GM13976 (cell line): ENCODE measurements at regions not wholly inside any gene's neighbourhood (a gene's known extent, or its start where the extent isn't known, plus 50 kb on each side); places are given as distances from the start of the nearest gene placed in this dataset.

Experiments used
- DNase-seq: peaks from one replicate; pipeline ENCODE4 v3.0.0; 2012; ENCODE audit warnings: low spot score
- in situ Hi-C: fragments of 300-500 bp; cut with MboI; formaldehyde crosslinking; loops from one replicate; pipeline ENCODE4 v1.12.0; 2022; ENCODE audit warnings: low sequenced_read_pairs, mixed read lengths, inconsistent platforms; ENCODE audit not compliant: unreplicated experiment
- TF ChIP-seq, protein P1 (sequence below): IDR thresholded peaks from 2 replicates; pipeline ENCODE4 v1.5.1; 2012; ENCODE audit warnings: borderline replicate concordance, mild to moderate bottlenecking; ENCODE audit not compliant: insufficient read depth; ENCODE audit errors: extremely low read depth, missing control alignments, control extremely low read depth

DNA sequence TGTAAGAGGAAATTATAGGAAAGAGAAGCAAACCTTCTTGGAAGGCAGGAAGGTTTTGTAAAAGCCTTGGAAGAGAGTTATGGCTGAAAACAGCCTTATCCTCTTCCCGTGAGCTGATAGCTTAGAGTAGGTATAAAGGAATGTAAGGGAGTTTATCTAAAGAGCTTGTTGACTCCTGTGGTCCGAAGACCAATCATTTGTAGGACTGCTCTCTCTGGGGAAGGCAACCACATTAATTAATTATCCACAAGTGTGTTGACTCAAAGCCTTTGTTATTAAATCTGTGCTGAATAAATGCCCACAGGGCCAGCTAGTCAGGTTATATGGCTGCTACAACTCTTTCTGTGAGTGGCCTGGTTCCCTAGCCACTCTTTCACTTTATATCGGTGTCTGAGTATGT is 452.1 kb upstream of the RASGRP1 start:
- in situ Hi-C loops = no loop called here
- TF ChIP-seq, protein P1, sequence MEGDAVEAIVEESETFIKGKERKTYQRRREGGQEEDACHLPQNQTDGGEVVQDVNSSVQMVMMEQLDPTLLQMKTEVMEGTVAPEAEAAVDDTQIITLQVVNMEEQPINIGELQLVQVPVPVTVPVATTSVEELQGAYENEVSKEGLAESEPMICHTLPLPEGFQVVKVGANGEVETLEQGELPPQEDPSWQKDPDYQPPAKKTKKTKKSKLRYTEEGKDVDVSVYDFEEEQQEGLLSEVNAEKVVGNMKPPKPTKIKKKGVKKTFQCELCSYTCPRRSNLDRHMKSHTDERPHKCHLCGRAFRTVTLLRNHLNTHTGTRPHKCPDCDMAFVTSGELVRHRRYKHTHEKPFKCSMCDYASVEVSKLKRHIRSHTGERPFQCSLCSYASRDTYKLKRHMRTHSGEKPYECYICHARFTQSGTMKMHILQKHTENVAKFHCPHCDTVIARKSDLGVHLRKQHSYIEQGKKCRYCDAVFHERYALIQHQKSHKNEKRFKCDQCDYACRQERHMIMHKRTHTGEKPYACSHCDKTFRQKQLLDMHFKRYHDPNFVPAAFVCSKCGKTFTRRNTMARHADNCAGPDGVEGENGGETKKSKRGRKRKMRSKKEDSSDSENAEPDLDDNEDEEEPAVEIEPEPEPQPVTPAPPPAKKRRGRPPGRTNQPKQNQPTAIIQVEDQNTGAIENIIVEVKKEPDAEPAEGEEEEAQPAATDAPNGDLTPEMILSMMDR = no peak
- no peak for DNase-seq

DNA sequence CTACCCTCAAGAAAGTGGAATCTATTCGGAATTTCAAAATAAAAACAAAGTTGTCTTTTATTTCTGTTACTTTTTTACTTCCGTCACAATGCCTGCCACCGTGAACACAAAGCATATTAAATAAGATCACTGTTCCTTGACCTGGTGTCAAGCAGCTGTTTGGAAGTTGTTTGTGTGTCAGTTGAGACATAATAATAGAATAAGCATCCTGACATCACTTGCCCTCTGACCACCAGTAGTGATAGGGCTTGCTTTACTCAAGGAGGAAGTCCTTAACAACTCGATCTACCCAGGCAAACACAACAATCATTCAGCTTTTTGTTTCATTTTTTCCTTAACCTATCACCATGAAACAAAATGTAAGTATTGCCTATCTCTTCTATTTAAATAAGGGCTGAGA is 454.4 kb upstream of the RASGRP1 start:
- in situ Hi-C loops = no loop called here
- DNase-seq = no peak
- TF ChIP-seq, protein P1 = no peak

DNA sequence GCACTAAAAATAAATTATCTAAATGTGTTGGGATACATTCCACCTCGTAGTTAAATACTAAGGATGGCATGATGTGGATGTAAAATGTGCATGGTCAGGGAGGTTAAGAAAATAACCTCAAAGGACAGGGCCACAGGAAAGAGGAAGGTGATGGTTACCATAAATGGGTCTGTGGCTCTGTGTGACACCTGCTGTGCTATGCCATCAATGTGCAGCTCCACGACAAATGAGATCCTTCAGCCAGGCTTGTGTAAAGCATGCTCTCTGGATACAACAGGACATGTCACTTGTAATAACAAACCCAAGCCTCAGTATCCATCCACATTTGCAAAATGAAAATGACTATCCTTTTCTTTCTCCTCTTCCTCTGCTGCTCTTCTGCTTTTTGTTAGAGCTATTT is 456.7 kb upstream of the RASGRP1 start:
- DNase-seq = no peak
- in situ Hi-C loops = no loop called here
- TF ChIP-seq, protein P1 = no peak

DNA sequence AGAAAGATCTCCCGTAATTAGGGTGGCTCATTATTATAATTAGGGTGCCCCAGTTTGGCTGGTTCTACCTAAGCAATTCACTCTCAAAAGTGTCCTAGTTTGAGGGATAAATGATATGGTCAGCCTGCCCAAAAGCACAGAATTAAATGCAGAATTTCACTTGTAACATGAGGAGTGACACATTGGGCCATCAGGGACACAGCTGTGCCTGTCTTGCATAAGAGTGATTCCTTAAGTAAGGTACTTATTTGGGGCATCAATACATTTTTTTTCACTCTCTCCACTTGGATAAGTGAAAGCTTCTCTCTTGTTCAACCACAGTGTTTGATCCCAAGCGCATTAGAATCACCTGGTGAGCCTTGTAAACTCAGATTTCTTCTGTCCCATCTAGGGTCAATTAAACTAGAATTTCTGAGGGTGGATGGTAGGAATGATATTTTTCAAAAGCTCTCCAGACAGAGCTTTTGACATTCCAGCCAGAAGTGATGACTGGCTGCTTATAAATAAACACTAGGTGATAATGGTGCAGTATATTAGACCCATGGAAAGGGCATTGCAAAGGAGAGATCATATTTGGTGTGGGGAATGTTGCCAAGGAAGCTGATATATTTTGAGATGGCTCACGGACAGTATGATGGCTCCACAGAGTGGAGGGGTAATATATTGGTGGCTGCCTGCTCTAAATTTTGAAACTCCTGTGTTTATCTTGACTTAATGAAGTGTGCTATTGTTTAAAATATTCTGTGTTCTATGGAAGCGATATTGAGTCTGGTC is 458.1 kb upstream of the RASGRP1 start:
- TF ChIP-seq, protein P1 = no peak
- in situ Hi-C loops = no loop called here
- no peak for DNase-seq

DNA sequence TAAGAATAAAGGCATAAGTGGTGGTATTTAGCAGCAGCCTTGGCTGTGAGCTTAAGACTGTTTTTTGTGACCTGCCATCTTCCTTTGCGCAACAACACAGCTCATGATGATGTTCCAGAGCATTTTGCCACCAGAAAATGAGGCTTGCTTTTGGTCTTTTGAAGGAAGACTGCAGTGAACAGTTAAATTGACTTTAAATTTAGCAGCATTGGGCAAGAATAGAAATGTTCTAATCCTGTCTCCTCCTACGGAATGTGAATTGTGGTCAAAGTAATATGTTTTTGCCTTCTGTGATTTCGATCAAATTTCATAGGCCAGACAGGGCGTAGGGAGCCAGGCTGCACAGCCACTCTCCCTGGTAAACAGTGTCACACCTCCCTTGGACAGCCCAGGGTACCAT is 460.7 kb upstream of the RASGRP1 start:
- in situ Hi-C loops = no loop called here
- TF ChIP-seq, protein P1 = no peak
- DNase-seq = no peak

DNA sequence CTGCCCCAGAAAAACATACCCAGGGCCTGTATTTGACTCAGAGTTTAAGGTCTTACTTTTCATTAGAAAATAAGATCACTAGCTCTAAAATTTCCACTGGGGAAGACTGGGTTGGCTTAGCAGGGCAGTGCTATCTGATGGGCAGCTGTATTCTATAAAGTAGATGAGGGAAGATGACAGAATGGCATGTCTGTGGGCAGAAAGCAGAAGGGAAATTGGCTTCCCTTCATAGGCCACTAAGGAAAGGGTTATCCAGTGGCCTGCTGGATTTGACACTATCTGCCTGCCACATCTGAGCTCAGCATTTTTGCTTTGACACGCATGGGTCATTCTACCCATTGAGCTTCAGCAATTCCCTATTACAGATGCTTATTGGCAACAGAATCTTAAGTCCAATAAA is 461.3 kb upstream of the RASGRP1 start:
- DNase-seq = no peak
- in situ Hi-C loops = no loop called here
- TF ChIP-seq, protein P1 = no peak

DNA sequence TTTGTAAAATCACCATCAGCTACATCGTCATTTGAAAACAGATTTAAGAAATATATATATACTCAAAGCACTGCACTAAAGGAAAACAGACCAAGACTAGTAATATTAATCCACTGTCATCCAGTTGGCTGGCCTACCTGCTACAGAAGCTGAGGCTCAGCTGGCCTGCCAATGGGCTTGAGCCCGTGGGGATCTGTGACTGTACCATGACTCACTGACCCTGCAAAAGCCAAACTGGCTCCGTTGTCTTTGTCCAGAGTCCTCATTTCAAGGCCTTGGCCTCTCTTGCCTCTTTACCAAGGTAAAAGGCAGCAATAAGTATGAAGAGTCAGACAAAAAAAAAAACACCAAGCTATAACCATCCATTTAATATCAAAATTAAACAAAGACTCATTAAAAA is 463.5 kb upstream of the RASGRP1 start:
- in situ Hi-C loops = no loop called here
- DNase-seq = no peak
- TF ChIP-seq, protein P1 = no peak
